Esophagus squamous epithelium (tissue), 4 donors: ENCODE measurements at regions not wholly inside any gene's neighbourhood (a gene's known extent, or its start where the extent isn't known, plus 50 kb on each side); places are given as distances from the start of the nearest gene placed in this dataset.

Experiments used
- POLR2A ChIP-seq, 4 donors: fragments of 450-650 bp; IDR thresholded peaks; one replicate each; pipeline ENCODE4 v1.6.1; 2017; ENCODE audit warnings: antibody characterized with exemption in 4 of 4, mild to moderate bottlenecking in 4 of 4, moderate library complexity in 3 of 4
- TF ChIP-seq, protein P1 (sequence below), 6 experiments: fragments of 450-650 bp in 4 of 6; fragments of 200-600 bp in 2 of 6; sonication (generic) in 2 of 6; IDR thresholded peaks; one replicate each; pipeline ENCODE4 v1.5.1; 2016 to 2019; ENCODE audit warnings: antibody characterized with exemption in 6 of 6, mild to moderate bottlenecking in 4 of 6, moderate library complexity in 4 of 6

DNA sequence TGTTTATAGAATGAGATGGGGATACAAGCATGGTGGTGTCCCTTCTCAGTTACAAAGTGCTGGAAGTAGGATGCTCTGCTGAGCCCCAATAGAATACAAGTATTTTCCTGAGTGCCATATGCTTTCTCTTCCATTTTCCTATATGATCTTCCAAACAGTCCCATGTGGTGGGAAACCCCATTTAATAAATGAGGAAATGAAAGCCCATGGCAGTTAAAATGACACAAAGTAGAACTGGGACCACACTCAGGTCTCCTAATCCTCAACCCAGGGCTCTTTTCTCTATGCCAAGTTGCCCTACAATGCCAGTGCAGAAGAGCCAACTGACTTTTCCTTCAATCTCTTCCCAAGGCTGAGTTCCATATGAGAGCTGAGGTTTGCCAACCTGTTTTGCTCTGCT is 198.0 kb upstream of the FOXN2 start:
- TF ChIP-seq, protein P1, sequence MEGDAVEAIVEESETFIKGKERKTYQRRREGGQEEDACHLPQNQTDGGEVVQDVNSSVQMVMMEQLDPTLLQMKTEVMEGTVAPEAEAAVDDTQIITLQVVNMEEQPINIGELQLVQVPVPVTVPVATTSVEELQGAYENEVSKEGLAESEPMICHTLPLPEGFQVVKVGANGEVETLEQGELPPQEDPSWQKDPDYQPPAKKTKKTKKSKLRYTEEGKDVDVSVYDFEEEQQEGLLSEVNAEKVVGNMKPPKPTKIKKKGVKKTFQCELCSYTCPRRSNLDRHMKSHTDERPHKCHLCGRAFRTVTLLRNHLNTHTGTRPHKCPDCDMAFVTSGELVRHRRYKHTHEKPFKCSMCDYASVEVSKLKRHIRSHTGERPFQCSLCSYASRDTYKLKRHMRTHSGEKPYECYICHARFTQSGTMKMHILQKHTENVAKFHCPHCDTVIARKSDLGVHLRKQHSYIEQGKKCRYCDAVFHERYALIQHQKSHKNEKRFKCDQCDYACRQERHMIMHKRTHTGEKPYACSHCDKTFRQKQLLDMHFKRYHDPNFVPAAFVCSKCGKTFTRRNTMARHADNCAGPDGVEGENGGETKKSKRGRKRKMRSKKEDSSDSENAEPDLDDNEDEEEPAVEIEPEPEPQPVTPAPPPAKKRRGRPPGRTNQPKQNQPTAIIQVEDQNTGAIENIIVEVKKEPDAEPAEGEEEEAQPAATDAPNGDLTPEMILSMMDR (IDR thresholded peaks at IDR 0.05), result no peak
- TF ChIP-seq POLR2A (IDR thresholded peaks at IDR 0.05), result no peak
